ENCODE measurements at regions not wholly inside any gene's neighbourhood (a gene's known extent, or its start where the extent isn't known, plus 50 kb on each side); places are given as distances from the start of the nearest gene placed in this dataset.

DNA sequence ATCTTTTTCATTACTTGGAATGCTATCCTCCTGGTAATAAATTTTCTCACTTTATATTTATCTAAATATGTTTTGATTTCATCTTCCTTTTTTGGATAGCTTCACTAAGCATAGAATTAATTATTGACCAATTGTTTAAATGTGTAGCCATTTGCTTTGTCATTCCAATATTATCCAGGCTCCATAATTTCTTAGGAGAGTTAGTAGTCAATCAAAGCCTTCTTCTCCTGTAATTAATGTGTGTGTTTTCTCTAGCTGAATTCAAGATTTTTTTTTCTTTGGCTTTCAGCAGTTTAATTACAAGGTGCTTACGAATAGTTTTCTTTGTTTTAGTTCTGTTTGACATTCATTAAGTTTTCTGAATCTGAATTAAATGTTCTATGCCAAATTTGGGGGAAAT lies 545.9 kb upstream of the CELF2 start:
- no peak overlapping the region for H3K9ac ChIP-seq (ENCODE audit: low read length)
- H2AFZ ChIP-seq (ENCODE audit: low read depth, low read length, poor library complexity, severe bottlenecking), result no peak overlapping the region
- TF ChIP-seq, protein P1, sequence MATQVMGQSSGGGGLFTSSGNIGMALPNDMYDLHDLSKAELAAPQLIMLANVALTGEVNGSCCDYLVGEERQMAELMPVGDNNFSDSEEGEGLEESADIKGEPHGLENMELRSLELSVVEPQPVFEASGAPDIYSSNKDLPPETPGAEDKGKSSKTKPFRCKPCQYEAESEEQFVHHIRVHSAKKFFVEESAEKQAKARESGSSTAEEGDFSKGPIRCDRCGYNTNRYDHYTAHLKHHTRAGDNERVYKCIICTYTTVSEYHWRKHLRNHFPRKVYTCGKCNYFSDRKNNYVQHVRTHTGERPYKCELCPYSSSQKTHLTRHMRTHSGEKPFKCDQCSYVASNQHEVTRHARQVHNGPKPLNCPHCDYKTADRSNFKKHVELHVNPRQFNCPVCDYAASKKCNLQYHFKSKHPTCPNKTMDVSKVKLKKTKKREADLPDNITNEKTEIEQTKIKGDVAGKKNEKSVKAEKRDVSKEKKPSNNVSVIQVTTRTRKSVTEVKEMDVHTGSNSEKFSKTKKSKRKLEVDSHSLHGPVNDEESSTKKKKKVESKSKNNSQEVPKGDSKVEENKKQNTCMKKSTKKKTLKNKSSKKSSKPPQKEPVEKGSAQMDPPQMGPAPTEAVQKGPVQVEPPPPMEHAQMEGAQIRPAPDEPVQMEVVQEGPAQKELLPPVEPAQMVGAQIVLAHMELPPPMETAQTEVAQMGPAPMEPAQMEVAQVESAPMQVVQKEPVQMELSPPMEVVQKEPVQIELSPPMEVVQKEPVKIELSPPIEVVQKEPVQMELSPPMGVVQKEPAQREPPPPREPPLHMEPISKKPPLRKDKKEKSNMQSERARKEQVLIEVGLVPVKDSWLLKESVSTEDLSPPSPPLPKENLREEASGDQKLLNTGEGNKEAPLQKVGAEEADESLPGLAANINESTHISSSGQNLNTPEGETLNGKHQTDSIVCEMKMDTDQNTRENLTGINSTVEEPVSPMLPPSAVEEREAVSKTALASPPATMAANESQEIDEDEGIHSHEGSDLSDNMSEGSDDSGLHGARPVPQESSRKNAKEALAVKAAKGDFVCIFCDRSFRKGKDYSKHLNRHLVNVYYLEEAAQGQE (IDR thresholded peaks at IDR 0.05; ENCODE audit: low read depth), result no peak
- no peak for TF ChIP-seq SIN3A (IDR thresholded peaks at IDR 0.05; ENCODE audit: low read depth)
- TF ChIP-seq ELF1 (IDR thresholded peaks at IDR 0.05; ENCODE audit: borderline replicate concordance, low read depth), result no peak
- TF ChIP-seq, protein P2, sequence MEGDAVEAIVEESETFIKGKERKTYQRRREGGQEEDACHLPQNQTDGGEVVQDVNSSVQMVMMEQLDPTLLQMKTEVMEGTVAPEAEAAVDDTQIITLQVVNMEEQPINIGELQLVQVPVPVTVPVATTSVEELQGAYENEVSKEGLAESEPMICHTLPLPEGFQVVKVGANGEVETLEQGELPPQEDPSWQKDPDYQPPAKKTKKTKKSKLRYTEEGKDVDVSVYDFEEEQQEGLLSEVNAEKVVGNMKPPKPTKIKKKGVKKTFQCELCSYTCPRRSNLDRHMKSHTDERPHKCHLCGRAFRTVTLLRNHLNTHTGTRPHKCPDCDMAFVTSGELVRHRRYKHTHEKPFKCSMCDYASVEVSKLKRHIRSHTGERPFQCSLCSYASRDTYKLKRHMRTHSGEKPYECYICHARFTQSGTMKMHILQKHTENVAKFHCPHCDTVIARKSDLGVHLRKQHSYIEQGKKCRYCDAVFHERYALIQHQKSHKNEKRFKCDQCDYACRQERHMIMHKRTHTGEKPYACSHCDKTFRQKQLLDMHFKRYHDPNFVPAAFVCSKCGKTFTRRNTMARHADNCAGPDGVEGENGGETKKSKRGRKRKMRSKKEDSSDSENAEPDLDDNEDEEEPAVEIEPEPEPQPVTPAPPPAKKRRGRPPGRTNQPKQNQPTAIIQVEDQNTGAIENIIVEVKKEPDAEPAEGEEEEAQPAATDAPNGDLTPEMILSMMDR (IDR thresholded peaks at IDR 0.05 in 2 of 3, conservative IDR thresholded peaks at IDR 0.05 in 1 of 3; ENCODE audit: borderline replicate concordance in 1 of 3, insufficient read depth in 1 of 3, low read depth in 2 of 3, low read length in 2 of 3), result no peak
- no peak for TF ChIP-seq POLR2AphosphoS5 (IDR thresholded peaks at IDR 0.05; ENCODE audit: low read depth, low read length)
- TF ChIP-seq CEBPB (IDR thresholded peaks at IDR 0.05; ENCODE audit: low read depth), result no peak
- no peaks in the 10 kb centered on the region for H3K36me3 ChIP-seq (ENCODE audit: control insufficient read depth in 1 of 2, insufficient read depth in 2 of 2, low read length in 2 of 2)
- ChIA-PET CTCF (no interaction called here), POLR2A (no interaction called here), RAD21 (ENCODE audit: low non-redundant PET in 1 of 2, low total read pairs in 2 of 2, uncharacterized antibody in 2 of 2, unreplicated experiment in 2 of 2) (no interaction called here)
- ATAC-seq (no peak), DNase-seq (ENCODE audit: low read depth, low spot score) (no peak)
- no peak overlapping the region for H3K27ac ChIP-seq (ENCODE audit: low read depth, low read length)
- no peaks in the 10 kb centered on the region for H3K79me2 ChIP-seq (ENCODE audit: insufficient read depth, low read length)
- intact Hi-C loops (cut with micrococcal nuclease), result no loop called here
- BruUV-seq (replicated peaks), result no TSS peak
- H3K9me2 ChIP-seq (ENCODE audit: insufficient read depth), result no peaks in the 10 kb centered on the region
- no peaks in the 10 kb centered on the region for H3K4me1 ChIP-seq (ENCODE audit: control insufficient read depth in 1 of 2, insufficient read depth in 2 of 2, low read length in 2 of 2)
- H3K4me3 ChIP-seq (replicated peaks in 1 of 2; ENCODE audit: low read depth in 1 of 2, low read length in 2 of 2), result no peak overlapping the region
- peaks cover 14 to 28% of the 10 kb centered on the region in 2 experiments; a peak in 2 of 4 replicates for H3K9me3 ChIP-seq (ENCODE audit: control insufficient read depth in 1 of 2, insufficient read depth in 1 of 2, low read depth in 1 of 2, low read length in 2 of 2)
- H3K4me2 ChIP-seq (ENCODE audit: low read length), result no peak overlapping the region
- no peaks in the 10 kb centered on the region for H4K20me1 ChIP-seq (ENCODE audit: insufficient read depth)
- no peaks in the 10 kb centered on the region for H3K27me3 ChIP-seq (ENCODE audit: insufficient read depth, low read length)

Data from HCT116 (cell line).